Natural killer cell treated with Interleukin-12 subunit alpha and Interleukin-12 subunit beta and Interleukin-15 and Interleukin-18, amount 100 ng/mL, for 72 hours (primary cell): ENCODE measurements at regions not wholly inside any gene's neighbourhood (a gene's known extent, or its start where the extent isn't known, plus 50 kb on each side); places are given as distances from the start of the nearest gene placed in this dataset.

ENCODE experiments used
- ATAC-seq, 2 donors: fragments of 150-1000 bp; cut with Tn5 transposase in 1 of 2; sonication (Bioruptor Pico), chemical (Tn5 transposase) in 1 of 2; 2 replicates each; pipeline ENCODE4 v1.10.0; 2021
- DNase-seq: peaks from one replicate; pipeline ENCODE4 v3.0.0; 2022; ENCODE audit warnings: low spot score
- H3K27ac Mint-ChIP-seq, 2 donors: 1 replicate in 1 of 2; 2 replicates in 1 of 2; pipeline ENCODE4 v1.8.0; 2022; ENCODE audit warnings: mixed read lengths in 2 of 2, mild to moderate bottlenecking in 1 of 2, moderate library complexity in 1 of 2
- H3K27me3 Mint-ChIP-seq, 2 donors: 1 replicate in 1 of 2; 2 replicates in 1 of 2; pipeline ENCODE4 v1.8.0; 2022; ENCODE audit warnings: mixed read lengths in 2 of 2
- H3K36me3 Mint-ChIP-seq: one replicate; pipeline ENCODE4 v1.8.0; 2022; ENCODE audit warnings: mixed read lengths
- H3K4me1 Mint-ChIP-seq, 2 donors: 1 replicate in 1 of 2; 2 replicates in 1 of 2; pipeline ENCODE4 v1.8.0; 2022; ENCODE audit warnings: low read depth in 2 of 2, mixed read lengths in 2 of 2, mild to moderate bottlenecking in 1 of 2
- H3K4me3 Mint-ChIP-seq: one replicate; pipeline ENCODE4 v1.8.0; 2022; ENCODE audit warnings: mixed read lengths
- H3K9me3 Mint-ChIP-seq: 2 replicates; pipeline ENCODE4 v1.8.0; 2022; ENCODE audit warnings: mixed read lengths

DNA sequence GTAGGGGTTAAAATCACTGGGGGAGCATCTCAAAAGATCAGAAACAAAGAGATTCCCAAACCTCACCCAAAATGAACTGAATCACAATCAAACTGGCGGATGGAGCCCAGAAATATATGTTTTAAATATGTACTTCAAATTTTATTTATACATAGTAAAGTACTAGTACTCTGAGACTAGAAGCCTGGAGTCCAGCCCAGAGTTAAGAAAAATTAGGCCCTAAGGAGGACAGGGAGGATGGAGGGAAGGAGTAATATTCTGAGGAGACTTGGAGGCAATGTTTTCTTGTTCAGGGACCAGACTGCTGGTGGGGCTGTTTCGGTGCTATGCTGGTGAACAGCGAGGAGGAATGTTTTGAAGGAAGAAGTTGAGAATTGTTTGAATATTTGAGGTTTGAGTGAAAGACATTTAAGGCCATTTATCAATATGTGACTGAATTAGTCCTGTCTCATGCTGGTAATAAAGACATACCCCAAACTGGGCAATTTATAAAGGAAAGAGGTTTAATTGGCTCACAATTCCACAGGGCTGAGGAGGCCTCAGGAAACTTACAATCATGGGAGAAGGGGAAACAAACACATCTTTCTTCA is 552.4 kb upstream of the DAB2 start:
- Mint-ChIP-seq H3K36me3 (no peaks in the 10 kb centered on the region), H3K27ac (no peak overlapping the region), H3K9me3 (no peaks in the 10 kb centered on the region), H3K4me1 (no peaks in the 10 kb centered on the region), H3K27me3 (peaks cover 0 to 2% of the 10 kb centered on the region in 2 donors), H3K4me3 (no peak overlapping the region)
- no peak for DNase-seq
- no peak for ATAC-seq

DNA sequence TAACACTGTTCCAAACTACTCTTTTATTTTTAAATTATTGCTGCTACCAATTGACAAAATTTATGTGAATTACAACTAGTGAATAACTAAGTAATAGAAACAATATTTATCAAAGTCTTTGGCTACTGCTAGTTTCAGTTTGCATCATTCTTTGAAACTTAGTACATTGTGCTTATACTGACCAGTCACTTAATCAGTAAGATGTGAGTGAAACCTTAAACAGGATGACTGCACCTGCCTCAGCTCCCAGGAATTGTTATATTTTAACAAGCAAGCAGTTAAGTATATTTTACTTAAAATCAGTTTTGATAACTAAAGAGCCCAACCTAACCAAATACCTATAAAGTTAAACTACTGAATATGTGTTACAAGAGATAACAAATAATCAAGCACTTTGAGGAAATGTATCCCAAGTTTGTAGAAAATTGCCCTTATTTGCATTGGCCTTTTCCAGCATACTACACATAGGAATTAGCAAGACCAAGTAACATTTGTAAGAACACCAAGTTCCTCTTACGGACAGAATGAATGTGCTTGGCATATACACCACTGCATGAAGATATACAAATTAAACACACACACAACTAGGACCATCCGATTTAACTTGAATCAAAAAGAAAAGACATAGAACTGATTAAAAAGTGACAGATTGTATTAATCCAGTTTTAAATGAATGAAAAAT is 545.5 kb upstream of the DAB2 start:
- no peak for ATAC-seq
- DNase-seq, result no peak
- Mint-ChIP-seq H3K36me3 (no peaks in the 10 kb centered on the region), H3K4me3 (no peak overlapping the region), H3K27ac (no peak overlapping the region), H3K4me1 (no peaks in the 10 kb centered on the region), H3K27me3 (peaks cover 4 to 12% of the 10 kb centered on the region in 2 donors), H3K9me3 (no peaks in the 10 kb centered on the region)

DNA sequence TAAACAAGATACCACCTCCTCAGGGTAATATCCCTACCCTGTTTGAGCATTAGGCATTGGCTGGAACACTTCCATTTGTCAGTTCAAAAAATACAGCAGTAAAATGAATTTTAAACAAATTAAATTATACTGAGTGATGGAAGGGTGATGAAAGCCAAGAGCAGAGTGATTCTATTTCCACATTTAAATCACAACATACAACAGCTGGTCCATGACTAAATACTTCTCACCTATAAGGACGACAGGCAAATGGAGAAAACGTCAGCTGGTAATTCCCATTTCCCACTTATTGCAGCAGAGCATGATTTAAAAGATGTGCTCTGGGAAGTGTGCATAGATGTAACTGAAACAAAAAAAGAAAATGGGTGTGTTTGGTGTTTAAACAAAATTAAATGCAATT is 543.6 kb upstream of the DAB2 start:
- no peak for DNase-seq
- Mint-ChIP-seq H3K4me1 (no peaks in the 10 kb centered on the region), H3K4me3 (no peak overlapping the region), H3K27ac (no peak overlapping the region), H3K9me3 (no peaks in the 10 kb centered on the region), H3K36me3 (no peaks in the 10 kb centered on the region), H3K27me3 (peaks cover 12 to 18% of the 10 kb centered on the region in 2 donors)
- ATAC-seq, result no peak

DNA sequence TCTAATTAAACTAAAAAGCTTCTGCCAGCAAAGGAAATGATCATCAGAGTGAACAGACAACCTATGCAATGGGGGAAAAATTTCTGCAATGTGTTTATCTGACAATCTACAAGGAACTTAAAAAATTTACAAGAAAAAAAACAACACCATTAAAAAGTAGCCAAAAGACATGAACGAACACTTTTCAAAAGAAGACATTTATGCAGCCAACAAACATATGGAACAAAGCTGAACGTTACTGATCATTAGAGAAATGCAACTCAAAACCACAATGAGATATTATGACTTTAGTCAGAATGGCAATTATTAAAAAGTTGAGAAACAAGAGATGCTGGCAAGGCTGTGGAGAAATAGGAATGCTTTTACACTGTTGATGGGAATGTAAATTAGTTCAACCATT is 530.4 kb upstream of the DAB2 start:
- H3K4me1 Mint-ChIP-seq, result peaks cover 0 to 8% of the 10 kb centered on the region in 2 donors
- ATAC-seq, result no peak

GRCh38 chr5:39951070-39951469 is 526.3 kb upstream of the DAB2 start:
- ATAC-seq (no peak), DNase-seq (no peak)
- Mint-ChIP-seq H3K4me1 (peaks cover 4 to 14% of the 10 kb centered on the region in 2 donors), H3K27me3 (peaks cover 6 to 7% of the 10 kb centered on the region in 2 donors), H3K4me3 (no peak overlapping the region), H3K27ac (no peak overlapping the region), H3K36me3 (peaks cover 9% of the 10 kb centered on the region), H3K9me3 (no peaks in the 10 kb centered on the region)

More for the DNA sequence above, 530.4 kb upstream of the DAB2 start:
- no peak overlapping the region for H3K4me3 Mint-ChIP-seq
- H3K9me3 Mint-ChIP-seq, result no peaks in the 10 kb centered on the region
- no peak overlapping the region for H3K27ac Mint-ChIP-seq
- H3K27me3 Mint-ChIP-seq, result peaks cover 4 to 7% of the 10 kb centered on the region in 2 donors
- H3K36me3 Mint-ChIP-seq, result peaks cover 9% of the 10 kb centered on the region
- DNase-seq, result no peak

DNA sequence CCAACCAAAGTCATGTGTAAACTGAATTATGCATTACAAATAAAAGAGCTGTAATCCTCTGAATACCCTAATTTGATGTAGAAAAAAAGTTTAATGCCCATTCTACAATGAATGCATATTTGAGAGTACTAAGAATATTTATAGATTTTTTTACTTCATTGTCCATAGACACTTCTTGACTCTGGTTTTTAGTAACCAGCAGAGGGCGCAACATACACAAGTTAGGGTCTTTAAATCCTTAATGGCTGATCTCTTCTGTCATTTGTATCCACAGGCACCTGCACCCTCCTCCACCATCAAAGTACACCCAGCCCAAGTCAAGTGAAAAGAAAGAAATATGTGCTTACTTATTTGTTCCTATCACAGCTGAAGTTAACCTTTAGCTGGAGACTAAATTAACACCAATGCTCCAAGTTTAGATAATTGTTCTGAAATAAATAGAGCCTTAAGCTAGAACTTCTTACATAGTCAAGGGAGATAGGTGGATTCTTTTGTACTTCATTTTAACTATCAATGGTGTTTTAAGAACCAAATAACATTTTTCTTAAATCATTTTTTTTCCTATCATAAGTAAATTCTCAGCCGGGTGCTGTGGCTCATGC is 524.2 kb upstream of the DAB2 start:
- DNase-seq, result peak; percentile 70
- Mint-ChIP-seq H3K9me3 (no peaks in the 10 kb centered on the region), H3K4me3 (peak overlapping the region; percentile 8), H3K36me3 (peaks cover 9% of the 10 kb centered on the region), H3K4me1 (peaks cover 4 to 14% of the 10 kb centered on the region in 2 donors), H3K27me3 (peaks cover under 1 to 5% of the 10 kb centered on the region in 2 donors), H3K27ac (peak overlapping the region in 1 of 2 donors; percentile 27)
- peak; percentile 68 to 74 for ATAC-seq

DNA sequence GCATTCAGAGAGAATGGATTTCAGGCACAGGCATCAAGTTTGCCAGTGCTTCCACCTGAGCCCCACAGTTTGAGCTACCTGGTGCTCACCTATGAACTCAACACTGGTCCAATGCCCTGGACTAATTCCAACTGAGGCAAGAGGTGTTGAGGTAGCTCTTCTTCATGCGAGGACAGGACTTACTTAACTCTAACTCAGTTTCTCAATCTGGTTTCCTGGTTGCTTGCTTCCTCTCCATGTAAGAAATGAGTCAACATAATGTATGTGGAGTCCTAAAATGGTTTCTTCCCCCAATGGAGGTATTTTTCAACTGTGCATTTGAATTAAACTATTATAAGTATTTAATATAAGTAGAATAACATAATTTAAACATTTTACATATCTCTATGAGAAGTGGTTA is 523.6 kb upstream of the DAB2 start:
- DNase-seq, result no peak
- H3K27ac Mint-ChIP-seq, result no peak overlapping the region
- H3K36me3 Mint-ChIP-seq, result peaks cover 9% of the 10 kb centered on the region
- H3K4me1 Mint-ChIP-seq, result peaks cover 4 to 14% of the 10 kb centered on the region in 2 donors
- no peak for ATAC-seq
- no peaks in the 10 kb centered on the region for H3K9me3 Mint-ChIP-seq
- H3K27me3 Mint-ChIP-seq, result peaks cover 0 to 5% of the 10 kb centered on the region in 2 donors
- H3K4me3 Mint-ChIP-seq, result no peak overlapping the region

- no peak for ATAC-seq
- peaks cover 4 to 14% of the 10 kb centered on the region in 2 donors for H3K4me1 Mint-ChIP-seq
- no peak for DNase-seq
- no peaks in the 10 kb centered on the region for H3K9me3 Mint-ChIP-seq
- H3K4me3 Mint-ChIP-seq, result no peak overlapping the region
- H3K27me3 Mint-ChIP-seq, result peaks cover 0 to 3% of the 10 kb centered on the region in 2 donors
- H3K36me3 Mint-ChIP-seq, result peaks cover 9% of the 10 kb centered on the region
- no peak overlapping the region for H3K27ac Mint-ChIP-seq
Measured at GRCh38 chr5:39947657-39948056, 522.9 kb upstream of the DAB2 start.

DNA sequence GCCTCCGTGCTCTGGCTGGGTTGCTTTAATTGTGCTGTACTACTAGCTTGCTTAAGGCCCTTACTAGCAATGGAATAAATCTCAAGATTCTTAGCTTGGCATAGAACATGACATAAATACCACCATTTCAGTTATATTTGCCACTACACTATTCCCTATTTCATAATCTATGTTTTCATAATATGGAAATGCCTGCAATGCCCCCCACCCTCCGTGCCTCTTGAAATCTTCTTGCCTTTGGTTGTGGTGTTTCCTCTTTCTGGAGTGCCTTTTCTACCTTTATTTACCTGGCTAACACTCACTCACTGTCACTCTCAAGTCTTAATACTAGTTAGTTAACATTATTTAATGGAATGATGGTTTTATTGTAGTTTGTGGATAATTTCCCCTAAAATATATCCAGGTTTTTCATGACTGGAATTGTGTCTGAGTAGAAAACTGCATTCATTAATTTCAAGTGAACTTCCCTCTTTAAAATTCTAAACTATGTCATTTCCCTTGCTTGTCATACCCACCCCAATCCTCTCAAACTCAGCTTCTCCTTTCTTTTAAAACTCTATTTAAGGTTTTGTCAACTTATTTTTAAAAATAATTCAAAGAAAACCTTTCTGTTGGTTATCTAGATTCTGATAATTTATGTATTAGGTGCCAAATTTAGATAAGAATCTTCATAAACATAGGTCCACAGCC is 521.7 kb upstream of the DAB2 start:
- no peak overlapping the region for H3K4me3 Mint-ChIP-seq
- H3K9me3 Mint-ChIP-seq, result no peaks in the 10 kb centered on the region
- peak overlapping the region in 1 of 2 donors; percentile 23 for H3K27ac Mint-ChIP-seq
- DNase-seq, result no peak
- peaks cover 4 to 14% of the 10 kb centered on the region in 2 donors for H3K4me1 Mint-ChIP-seq
- no peak for ATAC-seq
- peaks cover 0 to 3% of the 10 kb centered on the region in 2 donors for H3K27me3 Mint-ChIP-seq
- H3K36me3 Mint-ChIP-seq, result peaks cover 8% of the 10 kb centered on the region

DNA sequence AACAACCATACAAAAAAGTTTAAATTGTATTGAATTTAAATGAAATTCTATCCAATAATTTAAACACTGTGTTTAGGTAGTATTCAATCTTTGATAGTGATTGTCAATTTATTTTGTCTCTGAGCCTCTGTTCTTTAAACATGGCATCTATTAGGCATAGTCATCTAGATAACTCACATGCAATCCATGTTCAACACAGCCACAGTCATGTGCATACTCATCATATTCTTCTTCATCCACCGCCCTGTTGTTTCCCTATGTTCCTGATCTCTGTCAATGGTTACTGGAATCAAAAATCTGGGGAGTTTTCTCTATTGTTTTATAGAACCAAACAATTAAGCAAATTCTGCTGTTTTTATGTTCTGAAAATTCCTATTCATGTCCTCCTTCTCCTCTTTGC is 521.1 kb upstream of the DAB2 start:
- Mint-ChIP-seq H3K36me3 (peaks cover 3% of the 10 kb centered on the region), H3K27ac (peak overlapping the region in 1 of 2 donors; percentile 23)

DNA sequence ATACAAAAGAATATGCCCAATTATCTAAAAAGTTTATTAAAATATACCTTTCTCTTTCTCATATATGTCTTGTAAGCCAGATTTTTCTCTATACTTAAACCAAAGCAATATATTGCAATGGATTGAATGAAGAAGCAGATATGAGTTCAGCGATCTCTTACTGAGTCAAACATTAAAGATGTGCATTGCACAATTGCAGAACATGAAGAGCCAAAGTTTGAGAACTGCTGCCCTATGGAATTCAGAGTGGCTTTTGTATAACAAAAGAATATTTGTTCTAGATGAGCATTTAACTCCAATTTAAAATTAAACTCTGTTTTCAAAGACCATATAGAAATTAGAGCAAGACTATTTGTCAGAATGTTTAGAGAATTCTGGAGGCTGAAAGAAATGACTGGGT is 519.0 kb upstream of the DAB2 start:
- DNase-seq (no peak), ATAC-seq (no peak)
- Mint-ChIP-seq H3K27me3 (peaks cover 0 to 3% of the 10 kb centered on the region in 2 donors), H3K4me1 (peaks cover under 1 to 1% of the 10 kb centered on the region in 2 donors), H3K27ac (no peak overlapping the region), H3K4me3 (no peak overlapping the region), H3K36me3 (no peaks in the 10 kb centered on the region), H3K9me3 (no peaks in the 10 kb centered on the region)

More for the DNA sequence above, 521.1 kb upstream of the DAB2 start:
- DNase-seq (no peak), ATAC-seq (no peak)
- no peaks in the 10 kb centered on the region for H3K9me3 Mint-ChIP-seq
- no peak overlapping the region for H3K4me3 Mint-ChIP-seq
- peaks cover 4 to 9% of the 10 kb centered on the region in 2 donors for H3K4me1 Mint-ChIP-seq
- H3K27me3 Mint-ChIP-seq, result peaks cover 0 to 3% of the 10 kb centered on the region in 2 donors

DNA sequence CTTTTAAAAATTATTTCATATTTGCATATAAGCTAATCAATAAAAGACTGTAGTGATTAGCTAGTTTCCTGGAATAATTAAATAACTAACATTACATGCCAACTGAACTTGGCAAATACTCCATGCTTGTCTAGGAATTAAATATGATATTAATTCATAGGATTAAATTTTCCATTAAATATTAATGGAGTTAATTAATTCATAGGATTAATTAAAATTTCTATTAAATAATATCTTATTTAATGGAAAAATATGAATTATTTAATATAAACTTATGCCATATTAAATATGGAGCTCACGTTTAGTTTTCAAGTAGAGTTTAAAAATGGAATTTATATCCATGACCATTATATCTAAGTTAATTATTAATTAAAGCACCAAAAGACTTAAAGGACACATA is 517.8 kb upstream of the DAB2 start:
- Mint-ChIP-seq H3K4me3 (no peak overlapping the region), H3K27me3 (peaks cover 0 to 3% of the 10 kb centered on the region in 2 donors), H3K27ac (no peak overlapping the region), H3K4me1 (no peaks in the 10 kb centered on the region), H3K36me3 (no peaks in the 10 kb centered on the region), H3K9me3 (no peaks in the 10 kb centered on the region)
- ATAC-seq, result no peak
- DNase-seq, result no peak

DNA sequence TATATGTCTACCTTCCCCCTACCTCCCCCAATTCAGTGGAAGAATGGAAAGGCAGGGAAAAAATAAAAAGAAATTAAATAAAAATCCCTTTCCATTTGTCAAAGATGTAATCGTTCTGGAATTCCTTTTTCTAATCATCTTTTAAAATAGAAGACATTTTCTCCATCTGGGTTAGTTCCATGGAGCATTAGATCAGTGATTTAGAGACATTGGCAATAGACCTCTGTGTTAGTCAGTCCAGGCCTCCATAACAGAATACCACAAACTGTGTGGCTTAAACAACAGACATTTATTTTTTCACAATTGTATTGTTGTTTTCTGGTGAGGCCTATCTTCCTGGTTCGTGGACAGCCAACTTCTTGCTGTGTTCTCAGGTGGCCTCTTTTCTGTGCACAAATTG is 516.6 kb upstream of the DAB2 start:
- no peak for ATAC-seq
- Mint-ChIP-seq H3K27ac (no peak overlapping the region), H3K9me3 (no peaks in the 10 kb centered on the region), H3K4me1 (no peaks in the 10 kb centered on the region), H3K36me3 (no peaks in the 10 kb centered on the region), H3K4me3 (no peak overlapping the region), H3K27me3 (peaks cover 3 to 5% of the 10 kb centered on the region in 2 donors)
- no peak for DNase-seq

GRCh38 chr5:39934830-39935229 is 510.1 kb upstream of the DAB2 start:
- Mint-ChIP-seq H3K36me3 (no peaks in the 10 kb centered on the region), H3K27me3 (peaks cover 21 to 38% of the 10 kb centered on the region in 2 donors), H3K4me1 (no peaks in the 10 kb centered on the region), H3K27ac (no peak overlapping the region), H3K4me3 (no peak overlapping the region), H3K9me3 (no peaks in the 10 kb centered on the region)
- no peak for ATAC-seq
- no peak for DNase-seq
